Endothelial cell of umbilical vein (primary cell): ENCODE measurements at regions not wholly inside any gene's neighbourhood (a gene's known extent, or its start where the extent isn't known, plus 50 kb on each side); places are given as distances from the start of the nearest gene placed in this dataset.

Experiments used
- BruUV-seq: library from RNA; stranded (reverse); fragments of 400-500 nt; replicated peaks from 2 replicates; lab custom pipeline; 2021; lab: Mats Ljungman, UMichigan
- CTCF ChIA-PET: fragments of 300-600, 350-600 bp; sonication (Branson Sonifier 250); formaldehyde crosslinking; loops from one replicate; lab custom pipeline; 2021; ENCODE audit warnings: antibody characterized with exemption, inconsistent platforms; lab: Charles Lee
- POLR2A ChIA-PET: fragments of 300-600, 350-600 bp; sonication (Branson Sonifier 250); formaldehyde crosslinking; loops from one replicate; lab custom pipeline; 2021; ENCODE audit warnings: antibody characterized with exemption, inconsistent platforms; lab: Charles Lee
- DNase-seq: peaks from one replicate; pipeline ENCODE4 v3.0.0-alpha.2; 2011; ENCODE audit warnings: low read depth, low spot score
- FAIRE-seq: peaks from 2 replicates; lab custom pipeline; 2011; peaks lifted over from hg19 to GRCh38; lab: Jason Lieb, UNC
- H2AFZ ChIP-seq: 2 replicates; pipeline ENCODE4 v1.6.0; 2012; ENCODE audit warnings: low read depth, low read length, control low read depth, inconsistent platforms
- H3K27ac ChIP-seq: 2 replicates; pipeline ENCODE4 v1.5.1; 2011; ENCODE audit warnings: low read depth, mild to moderate bottlenecking, control low read depth, low read length, moderate library complexity; ENCODE audit not compliant: insufficient read depth
- H3K27me3 ChIP-seq, 2 experiments: 2 replicates each; pipeline versions ENCODE4 v1.6.0 to v1.6.1; 2011; ENCODE audit warnings: low read length in 2 of 2, mixed read lengths in 1 of 2; ENCODE audit not compliant: control insufficient read depth in 2 of 2, insufficient read depth in 2 of 2
- H3K36me3 ChIP-seq, 2 experiments: 2 replicates in 1 of 2; 3 replicates in 1 of 2; pipeline ENCODE4 v1.5.1; 2011; ENCODE audit warnings: low read length in 2 of 2, mild to moderate bottlenecking in 1 of 2, moderate library complexity in 1 of 2; ENCODE audit not compliant: control insufficient read depth in 2 of 2, insufficient read depth in 2 of 2; ENCODE audit errors: extremely low read depth in 1 of 2
- H3K4me1 ChIP-seq: 3 replicates; pipeline ENCODE4 v1.5.1; 2011; ENCODE audit warnings: mild to moderate bottlenecking, low read length; ENCODE audit not compliant: control insufficient read depth, insufficient read depth; ENCODE audit errors: extremely low read depth
- H3K4me2 ChIP-seq: 2 replicates; pipeline ENCODE4 v1.6.1; 2011; ENCODE audit warnings: low read length, control low read depth, mixed read lengths; ENCODE audit not compliant: insufficient read depth
- H3K4me3 ChIP-seq, 3 experiments: fragments of 200-600 bp in 1 of 3; sonication (generic), shearing (Covaris generic) in 1 of 3; replicated peaks in 1 of 3; 2 replicates each; pipeline ENCODE4 v1.5.1; 2011 to 2016; ENCODE audit warnings: control low read depth in 3 of 3, low read length in 3 of 3, mild to moderate bottlenecking in 2 of 3, inconsistent platforms in 1 of 3, low read depth in 1 of 3, moderate library complexity in 1 of 3; ENCODE audit not compliant: insufficient read depth in 1 of 3
- H3K79me2 ChIP-seq: 2 replicates; pipeline ENCODE4 v1.6.0; 2012; ENCODE audit warnings: low read length, inconsistent platforms; ENCODE audit not compliant: control insufficient read depth, insufficient read depth
- H3K9ac ChIP-seq: replicated peaks from 2 replicates; pipeline ENCODE3; 2011; ENCODE audit warnings: low read length, control low read depth; ENCODE audit not compliant: insufficient read depth; ENCODE audit errors: extremely low read depth
- H3K9me1 ChIP-seq: replicated peaks from 3 replicates; pipeline ENCODE4 v1.6.0; 2011; ENCODE audit warnings: mild to moderate bottlenecking, low read length; ENCODE audit not compliant: control insufficient read depth, insufficient read depth; ENCODE audit errors: extremely low read depth
- H3K9me3 ChIP-seq: replicated peaks from 2 replicates; pipeline ENCODE4 v1.5.1; 2012; ENCODE audit warnings: low read length, inconsistent platforms; ENCODE audit not compliant: control insufficient read depth, insufficient read depth
- H4K20me1 ChIP-seq: replicated peaks from 2 replicates; pipeline ENCODE3; 2011; ENCODE audit warnings: mild to moderate bottlenecking, low read length; ENCODE audit not compliant: control insufficient read depth, insufficient read depth; ENCODE audit errors: extremely low read depth
- EZH2 ChIP-seq: IDR thresholded peaks from 2 replicates; pipeline ENCODE4 v1.6.1; 2012; ENCODE audit warnings: borderline replicate concordance, low read depth, mild to moderate bottlenecking, moderate library complexity, low read length, inconsistent platforms; ENCODE audit not compliant: severe bottlenecking
- FOS ChIP-seq: IDR thresholded peaks from 2 replicates; pipeline ENCODE4 v1.6.1; 2011; ENCODE audit warnings: mild to moderate bottlenecking, low read length, moderate library complexity, borderline replicate concordance; ENCODE audit not compliant: insufficient read depth
- GATA2 ChIP-seq: IDR thresholded peaks from 2 replicates; pipeline ENCODE4 v1.7.0; 2011; ENCODE audit warnings: low read depth, mild to moderate bottlenecking, moderate library complexity, mixed read lengths, low read length; ENCODE audit not compliant: insufficient read length, insufficient read depth
- JUN ChIP-seq: IDR thresholded peaks from 2 replicates; pipeline ENCODE4 v1.6.1; 2011; ENCODE audit warnings: borderline replicate concordance, low read depth; ENCODE audit not compliant: insufficient read length, insufficient read depth
- MAX ChIP-seq: IDR thresholded peaks from 2 replicates; pipeline ENCODE4 v1.6.1; 2011; ENCODE audit not compliant: insufficient read depth, insufficient read length
- MYC ChIP-seq: IDR thresholded peaks from one replicate; pipeline ENCODE4 v1.6.1; 2011; ENCODE audit warnings: mild to moderate bottlenecking, low read depth, low read length
- POLR2A ChIP-seq: IDR thresholded peaks from 2 replicates; pipeline ENCODE4 v1.6.1; 2012; ENCODE audit warnings: low read depth, mild to moderate bottlenecking, control low read depth, low read length
- POLR2AphosphoS5 ChIP-seq: IDR thresholded peaks from 2 replicates; pipeline ENCODE4 v1.6.1; 2012; ENCODE audit warnings: low read depth, mild to moderate bottlenecking, control low read depth, low read length, moderate library complexity; ENCODE audit not compliant: insufficient read depth
- dilution Hi-C: fragments of 300-500 bp; cut with MboI; formaldehyde crosslinking; loops from one replicate; pipeline ENCODE4 v1.15.0; 2019; ENCODE audit warnings: low sequenced_read_pairs; ENCODE audit not compliant: extremely low pct_ligation_motif_present
- intact Hi-C: fragments of 100-400 bp; cut with micrococcal nuclease; formaldehyde crosslinking; loops from one replicate; pipeline ENCODE4 v1.10.0; 2022
- TF ChIP-seq, protein P1 (sequence below), 2 donors: IDR thresholded peaks; 1 replicate in 1 of 2; 2 replicates in 1 of 2; pipeline ENCODE4 v1.5.1; 2011; ENCODE audit warnings: low read length in 2 of 2, mild to moderate bottlenecking in 2 of 2, moderate library complexity in 2 of 2, control low read depth in 1 of 2, inconsistent platforms in 1 of 2, low read depth in 1 of 2; ENCODE audit not compliant: insufficient read depth in 1 of 2; ENCODE audit errors: extremely low read depth in 1 of 2

GRCh38 chr13:72146816-72147215 lies 279.8 kb upstream of the DACH1 start:
- Histone ChIP-seq H2AFZ (no peak overlapping the region), H3K4me1 (peaks cover 5% of the 10 kb centered on the region), H3K36me3 (no peaks in the 10 kb centered on the region), H3K9me1 (no peaks in the 10 kb centered on the region), H3K27ac (no peak overlapping the region), H3K79me2 (no peaks in the 10 kb centered on the region), H3K27me3 (no peaks in the 10 kb centered on the region), H4K20me1 (no peaks in the 10 kb centered on the region), H3K9me3 (no peaks in the 10 kb centered on the region), H3K9ac (no peak overlapping the region), H3K4me2 (no peak overlapping the region), H3K4me3 (no peak overlapping the region)
- no peak for FAIRE-seq
- no peak for DNase-seq
- ChIA-PET CTCF (no interaction called here), POLR2A (no interaction called here)
- intact Hi-C loops (no loop called here), dilution Hi-C loops (no loop called here)
- TF ChIP-seq MAX, result no peak
- TF ChIP-seq GATA2, result no peak
- no peak for TF ChIP-seq JUN
- TF ChIP-seq POLR2A, result no peak
- no peak for TF ChIP-seq MYC
- TF ChIP-seq POLR2AphosphoS5, result no peak
- TF ChIP-seq FOS, result no peak
- TF ChIP-seq EZH2, result no peak
- TF ChIP-seq, protein P1, sequence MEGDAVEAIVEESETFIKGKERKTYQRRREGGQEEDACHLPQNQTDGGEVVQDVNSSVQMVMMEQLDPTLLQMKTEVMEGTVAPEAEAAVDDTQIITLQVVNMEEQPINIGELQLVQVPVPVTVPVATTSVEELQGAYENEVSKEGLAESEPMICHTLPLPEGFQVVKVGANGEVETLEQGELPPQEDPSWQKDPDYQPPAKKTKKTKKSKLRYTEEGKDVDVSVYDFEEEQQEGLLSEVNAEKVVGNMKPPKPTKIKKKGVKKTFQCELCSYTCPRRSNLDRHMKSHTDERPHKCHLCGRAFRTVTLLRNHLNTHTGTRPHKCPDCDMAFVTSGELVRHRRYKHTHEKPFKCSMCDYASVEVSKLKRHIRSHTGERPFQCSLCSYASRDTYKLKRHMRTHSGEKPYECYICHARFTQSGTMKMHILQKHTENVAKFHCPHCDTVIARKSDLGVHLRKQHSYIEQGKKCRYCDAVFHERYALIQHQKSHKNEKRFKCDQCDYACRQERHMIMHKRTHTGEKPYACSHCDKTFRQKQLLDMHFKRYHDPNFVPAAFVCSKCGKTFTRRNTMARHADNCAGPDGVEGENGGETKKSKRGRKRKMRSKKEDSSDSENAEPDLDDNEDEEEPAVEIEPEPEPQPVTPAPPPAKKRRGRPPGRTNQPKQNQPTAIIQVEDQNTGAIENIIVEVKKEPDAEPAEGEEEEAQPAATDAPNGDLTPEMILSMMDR (IDR thresholded peaks at IDR 0.05; ENCODE audit: extremely low read depth in 1 of 2, insufficient read depth in 1 of 2, low read depth in 1 of 2, low read length in 2 of 2), result no peak
- no TSS peak for BruUV-seq
